ENCODE measurements at regions not wholly inside any gene's neighbourhood (a gene's known extent, or its start where the extent isn't known, plus 50 kb on each side); places are given as distances from the start of the nearest gene placed in this dataset.

- DNase-seq: peak; percentile 50
Observed at GRCh38 chr3:72127844-72128243, 342.9 kb upstream of the PROK2 start.

GRCh38 chr3:72127224-72127612 lies 342.3 kb upstream of the PROK2 start:
- no peak for DNase-seq

- peak; percentile 55 for DNase-seq
Observed at GRCh38 chr3:72126441-72127223, 341.7 kb upstream of the PROK2 start.

GRCh38 chr3:72123908-72124441 lies 339.0 kb upstream of the PROK2 start:
- peak; percentile 97 for DNase-seq

GRCh38 chr3:72120806-72121778 lies 336.1 kb upstream of the PROK2 start:
- no peak for DNase-seq

- no peak for DNase-seq
Observed at GRCh38 chr3:72120039-72120438, 335.1 kb upstream of the PROK2 start.

GRCh38 chr3:72118628-72119027 lies 333.7 kb upstream of the PROK2 start:
- no peak for DNase-seq

GRCh38 chr3:72116226-72116625 lies 331.3 kb upstream of the PROK2 start:
- no peak for DNase-seq

- DNase-seq: no peak
Observed at GRCh38 chr3:72115307-72115706, 330.4 kb upstream of the PROK2 start.

GRCh38 chr3:72114773-72115172 lies 329.8 kb upstream of the PROK2 start:
- DNase-seq: no peak

GRCh38 chr3:72113964-72114363 lies 329.0 kb upstream of the PROK2 start:
- no peak for DNase-seq

- DNase-seq: no peak
Observed at GRCh38 chr3:72113564-72113963, 328.6 kb upstream of the PROK2 start.

- DNase-seq: no peak
Observed at GRCh38 chr3:72112435-72112834, 327.5 kb upstream of the PROK2 start.

- no peak for DNase-seq
Observed at GRCh38 chr3:72111265-72112205, 326.6 kb upstream of the PROK2 start.

- no peak for DNase-seq
Observed at GRCh38 chr3:72109327-72110259, 324.6 kb upstream of the PROK2 start.

- no peak for DNase-seq
Observed at GRCh38 chr3:72105306-72105705, 320.4 kb upstream of the PROK2 start.

- DNase-seq: no peak
Observed at GRCh38 chr3:72102112-72102616, 317.2 kb upstream of the PROK2 start.

- DNase-seq: no peak
Observed at GRCh38 chr3:72101494-72101893, 316.5 kb upstream of the PROK2 start.

GRCh38 chr3:72100601-72101187 lies 315.7 kb upstream of the PROK2 start:
- DNase-seq: peak; percentile 81

- DNase-seq: no peak
Observed at GRCh38 chr3:72100080-72100511, 315.1 kb upstream of the PROK2 start.
